Activated T-helper 1 cell treated with anti-CD3 and anti-CD28 coated beads, Interleukin-12 subunit alpha, Interleukin-12 subunit beta, Interleukin-2, Interleukin-4 antibody, amounts not matched to agents 30 ng/mL and 10 ng/mL and 1 ng/mL, durations not matched to agents 14 hours and 24 hours and 36 hours (primary cell): ENCODE measurements at regions not wholly inside any gene's neighbourhood (a gene's known extent, or its start where the extent isn't known, plus 50 kb on each side); places are given as distances from the start of the nearest gene placed in this dataset.

ENCODE experiments used
- DNase-seq: peaks from one replicate; pipeline ENCODE4 v3.0.0; 2021; ENCODE audit warnings: low spot score
- H3K27ac Mint-ChIP-seq: one replicate; pipeline ENCODE4 v1.8.0; 2021; ENCODE audit warnings: mild to moderate bottlenecking, mixed read lengths
- H3K27me3 Mint-ChIP-seq: one replicate; pipeline ENCODE4 v1.8.0; 2022; ENCODE audit warnings: mild to moderate bottlenecking, moderate library complexity, mixed read lengths; ENCODE audit not compliant: insufficient read depth
- H3K36me3 Mint-ChIP-seq: one replicate; pipeline ENCODE4 v1.8.0; 2021; ENCODE audit warnings: low read depth, mixed read lengths
- H3K4me1 Mint-ChIP-seq: one replicate; pipeline ENCODE4 v1.8.0; 2021; ENCODE audit warnings: low read depth, mixed read lengths
- H3K4me3 Mint-ChIP-seq: one replicate; pipeline ENCODE4 v1.8.0; 2021; ENCODE audit warnings: mild to moderate bottlenecking, moderate library complexity, mixed read lengths
- H3K9me3 Mint-ChIP-seq: one replicate; pipeline ENCODE4 v1.8.0; 2021; ENCODE audit warnings: mixed read lengths
- intact Hi-C: fragments of 100-400 bp; cut with micrococcal nuclease; formaldehyde crosslinking; loops from one replicate; pipeline ENCODE4 v1.15.1; 2024

DNA sequence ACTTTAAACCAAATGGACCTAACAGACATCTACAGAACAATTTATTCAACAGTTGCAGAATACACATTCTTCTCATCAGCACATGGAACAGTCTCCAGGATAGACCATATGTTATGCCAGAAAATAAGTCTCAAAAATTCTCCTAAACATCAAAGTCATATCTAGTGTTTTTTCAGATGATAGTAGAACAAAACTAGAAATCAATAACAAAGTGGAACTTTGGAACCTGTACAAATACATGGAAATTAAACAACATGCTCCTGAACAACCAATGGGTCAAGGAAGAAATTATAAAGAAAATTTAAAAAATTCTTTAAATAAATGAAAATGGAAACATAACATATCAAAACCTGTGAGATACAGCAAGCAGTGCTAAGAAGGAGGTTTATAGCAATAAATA lies 194.1 kb upstream of the SIX2 start:
- H3K4me1 Mint-ChIP-seq, result peaks cover 6% of the 10 kb centered on the region
- peaks cover 17% of the 10 kb centered on the region for H3K27me3 Mint-ChIP-seq
- H3K9me3 Mint-ChIP-seq, result no peaks in the 10 kb centered on the region
- H3K36me3 Mint-ChIP-seq, result no peaks in the 10 kb centered on the region
- no peak overlapping the region for H3K27ac Mint-ChIP-seq
- intact Hi-C loops, result no loop called here
- no peak for DNase-seq
- no peak overlapping the region for H3K4me3 Mint-ChIP-seq

DNA sequence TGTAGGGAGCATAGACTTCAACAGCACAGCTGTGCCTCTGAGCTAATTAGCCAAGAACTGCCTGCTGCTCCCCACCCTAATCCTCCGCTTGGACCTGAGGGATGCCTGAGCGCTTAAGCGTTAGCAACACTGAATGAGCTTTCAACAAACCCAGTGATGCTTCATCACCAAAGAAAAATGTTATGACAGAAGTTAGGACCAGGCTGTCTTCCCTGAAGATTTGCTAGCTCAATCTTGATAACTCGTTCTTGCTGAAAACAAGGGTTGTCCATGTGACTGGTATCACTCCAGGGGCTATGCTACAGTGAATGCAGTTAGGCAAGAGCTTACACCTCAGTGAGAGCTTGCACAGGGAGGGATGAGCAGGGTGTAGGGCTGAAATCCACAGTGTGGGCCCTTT lies 190.7 kb upstream of the SIX2 start:
- Mint-ChIP-seq H3K4me3 (no peak overlapping the region), H3K9me3 (no peaks in the 10 kb centered on the region), H3K27me3 (peaks cover 19% of the 10 kb centered on the region), H3K27ac (no peak overlapping the region), H3K4me1 (peaks cover 6% of the 10 kb centered on the region), H3K36me3 (no peaks in the 10 kb centered on the region)
- intact Hi-C loops, result no loop called here
- no peak for DNase-seq

DNA sequence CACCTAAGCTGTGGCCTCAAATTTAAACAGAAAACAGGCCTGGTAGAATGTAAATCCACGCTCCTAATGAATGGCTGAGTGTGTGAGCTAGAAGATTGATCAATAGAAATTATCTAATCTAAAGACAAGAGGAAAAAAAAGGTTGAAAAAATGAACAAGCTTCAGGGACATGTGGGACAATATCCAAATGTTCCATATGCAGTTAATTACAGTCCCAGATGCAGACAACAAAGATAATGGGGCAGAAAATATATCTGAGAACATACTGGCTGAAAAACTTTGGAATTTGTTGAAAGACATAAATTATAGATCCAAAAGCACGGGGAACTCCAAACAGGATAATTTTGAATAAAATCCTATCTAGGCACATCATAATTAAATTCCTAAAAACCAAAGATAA lies 186.7 kb upstream of the SIX2 start:
- DNase-seq, result no peak
- no peak overlapping the region for H3K27ac Mint-ChIP-seq
- H3K27me3 Mint-ChIP-seq, result peaks cover 9% of the 10 kb centered on the region
- H3K36me3 Mint-ChIP-seq, result no peaks in the 10 kb centered on the region
- H3K4me3 Mint-ChIP-seq, result no peak overlapping the region
- H3K9me3 Mint-ChIP-seq, result no peaks in the 10 kb centered on the region
- intact Hi-C loops, result no loop called here
- no peaks in the 10 kb centered on the region for H3K4me1 Mint-ChIP-seq

DNA sequence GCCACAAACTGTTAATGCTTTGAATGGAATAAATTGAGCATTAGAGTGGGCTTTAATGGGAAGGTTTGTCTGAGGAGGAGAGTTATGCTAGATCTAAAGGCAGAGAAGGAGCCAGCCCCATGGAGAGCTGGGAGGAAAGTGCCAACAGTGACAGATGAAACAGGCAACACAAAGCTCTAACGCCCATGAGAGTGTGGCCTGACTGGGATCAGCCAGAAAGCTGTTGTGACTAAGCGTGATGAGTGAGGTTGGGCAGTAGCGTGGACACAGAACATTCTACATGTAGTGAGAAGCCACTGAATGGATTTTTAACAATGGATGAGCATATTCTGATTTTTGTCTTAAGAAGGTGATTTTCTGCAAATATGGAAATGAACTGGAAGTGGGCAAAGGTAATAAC lies 185.3 kb upstream of the SIX2 start:
- no peaks in the 10 kb centered on the region for H3K36me3 Mint-ChIP-seq
- H3K4me1 Mint-ChIP-seq, result no peaks in the 10 kb centered on the region
- DNase-seq, result no peak
- intact Hi-C loops, result no loop called here
- H3K9me3 Mint-ChIP-seq, result no peaks in the 10 kb centered on the region
- no peak overlapping the region for H3K27ac Mint-ChIP-seq
- no peak overlapping the region for H3K4me3 Mint-ChIP-seq
- H3K27me3 Mint-ChIP-seq, result peaks cover 9% of the 10 kb centered on the region

DNA sequence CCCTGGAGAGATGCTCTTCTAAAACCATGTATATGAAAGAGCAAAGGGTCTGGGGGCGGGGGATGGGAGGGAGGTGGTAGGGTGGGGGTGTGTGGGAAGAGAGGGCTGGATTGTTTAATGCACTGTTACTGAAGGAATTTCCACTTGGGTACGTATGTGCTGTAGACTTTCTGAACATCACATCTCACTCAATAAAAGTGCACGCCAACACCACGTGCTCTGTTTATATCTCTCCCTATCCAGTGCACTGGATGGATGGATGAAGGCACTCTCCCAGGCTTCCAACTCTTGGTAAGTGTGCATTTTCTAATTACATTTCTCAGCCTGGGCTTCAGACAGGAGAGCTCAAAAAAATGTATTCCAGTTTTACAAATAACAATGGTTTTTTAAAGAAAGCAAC lies 184.3 kb upstream of the SIX2 start:
- Mint-ChIP-seq H3K36me3 (no peaks in the 10 kb centered on the region), H3K9me3 (no peaks in the 10 kb centered on the region), H3K4me3 (no peak overlapping the region), H3K27ac (no peak overlapping the region), H3K4me1 (no peaks in the 10 kb centered on the region), H3K27me3 (peaks cover 9% of the 10 kb centered on the region)
- intact Hi-C loops, result no loop called here
- DNase-seq, result no peak

DNA sequence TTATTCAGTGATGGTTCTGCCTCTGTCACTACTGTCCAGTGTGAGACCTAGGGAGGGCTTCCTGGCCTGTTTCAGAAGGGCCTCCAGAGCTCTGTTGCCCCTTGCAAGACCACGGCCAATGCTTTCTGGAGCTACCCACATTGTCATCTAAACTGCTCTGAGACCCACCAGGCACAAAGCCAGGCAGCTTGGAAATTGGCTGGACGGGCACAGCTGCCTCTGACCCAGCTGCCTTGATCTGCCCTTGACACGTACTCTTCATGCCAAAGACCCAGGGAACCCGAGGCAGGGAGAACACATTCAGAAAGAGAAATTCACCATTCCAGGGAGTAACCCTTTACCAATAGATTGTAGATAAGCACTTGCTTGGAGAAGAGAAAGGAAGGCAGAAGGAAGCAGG lies 183.7 kb upstream of the SIX2 start:
- Mint-ChIP-seq H3K9me3 (no peaks in the 10 kb centered on the region), H3K27ac (no peak overlapping the region), H3K27me3 (peaks cover 7% of the 10 kb centered on the region), H3K36me3 (no peaks in the 10 kb centered on the region), H3K4me3 (no peak overlapping the region), H3K4me1 (no peaks in the 10 kb centered on the region)
- intact Hi-C loops, result no loop called here
- DNase-seq, result no peak

DNA sequence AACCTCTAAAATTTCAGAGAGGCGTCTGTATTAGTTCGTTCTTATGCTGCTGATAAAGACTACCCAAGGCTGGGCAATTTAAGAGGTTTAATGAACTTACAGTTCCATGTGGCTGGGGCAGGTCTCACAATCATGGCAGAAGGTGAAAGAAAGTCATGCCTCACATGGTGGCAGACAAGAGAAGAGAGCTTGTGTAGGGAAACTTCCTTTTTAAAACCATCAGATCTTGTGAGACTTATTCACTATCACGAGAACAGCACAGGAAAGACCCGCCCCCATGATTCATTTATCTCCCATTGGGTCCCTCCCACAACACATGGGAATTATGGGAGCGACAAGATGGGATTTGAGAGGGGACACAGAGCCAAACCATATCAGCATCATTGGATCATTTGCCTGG lies 183.2 kb upstream of the SIX2 start:
- Mint-ChIP-seq H3K9me3 (no peaks in the 10 kb centered on the region), H3K4me3 (no peak overlapping the region), H3K27ac (no peak overlapping the region), H3K36me3 (no peaks in the 10 kb centered on the region), H3K4me1 (no peaks in the 10 kb centered on the region), H3K27me3 (peaks cover 5% of the 10 kb centered on the region)
- intact Hi-C loops, result no loop called here
- DNase-seq, result no peak

DNA sequence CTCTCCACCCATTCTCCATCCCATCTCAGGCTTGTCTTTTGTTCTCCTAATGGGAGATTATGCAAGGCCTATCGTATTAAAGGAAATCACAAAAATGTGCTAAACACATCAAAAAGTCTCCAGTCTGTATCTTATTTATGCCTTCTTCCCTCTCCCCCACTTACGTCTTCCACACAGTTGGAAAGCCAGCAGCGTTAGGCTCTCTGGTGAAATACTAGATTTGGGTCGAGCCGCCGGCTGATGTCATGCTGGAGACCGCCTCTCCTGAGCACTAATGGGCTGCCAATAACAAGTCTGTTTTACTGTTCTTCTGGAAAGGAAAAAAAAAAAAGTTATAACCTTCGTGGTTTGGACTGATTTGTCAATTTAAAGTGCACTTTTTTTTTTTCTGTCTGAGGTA lies 182.7 kb upstream of the SIX2 start:
- Mint-ChIP-seq H3K4me1 (no peaks in the 10 kb centered on the region), H3K9me3 (no peaks in the 10 kb centered on the region), H3K27ac (no peak overlapping the region), H3K27me3 (peaks cover 2% of the 10 kb centered on the region), H3K36me3 (no peaks in the 10 kb centered on the region), H3K4me3 (no peak overlapping the region)
- DNase-seq, result no peak
- intact Hi-C loops, result no loop called here

DNA sequence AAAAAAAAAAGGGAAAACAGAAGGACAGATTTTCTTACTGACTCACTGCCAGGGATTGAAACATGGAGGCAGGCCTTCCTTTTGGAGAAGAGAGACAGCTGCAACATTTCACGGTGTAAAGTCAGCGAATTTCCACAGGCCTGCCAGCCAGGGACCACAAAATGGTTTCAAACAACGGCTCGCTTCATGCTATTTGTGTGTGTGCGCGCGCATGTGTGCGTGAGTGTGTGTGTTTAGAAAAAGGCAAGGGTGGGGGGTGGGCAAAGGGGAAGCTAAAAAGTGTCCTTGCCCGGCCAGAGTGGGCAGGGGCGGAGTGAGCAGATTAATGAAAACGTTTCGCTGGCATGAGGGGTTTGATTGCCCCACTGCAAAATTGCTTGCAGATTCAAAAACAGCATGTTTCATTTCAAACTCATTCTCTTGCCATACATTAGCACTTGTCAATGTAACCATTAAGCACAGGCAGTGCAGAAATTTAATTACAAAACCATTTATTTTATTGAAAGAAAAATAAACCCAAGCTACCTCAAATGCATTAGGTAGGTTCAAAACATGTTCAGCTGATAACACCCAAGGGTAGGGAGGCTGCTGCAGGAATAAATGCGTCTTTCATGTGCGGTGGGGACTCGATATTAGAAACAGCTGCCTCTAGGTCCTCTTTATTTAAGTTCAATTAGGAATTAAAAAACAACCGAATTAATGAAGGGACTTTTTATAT lies 182.1 kb upstream of the SIX2 start:
- H3K27ac Mint-ChIP-seq, result no peak overlapping the region
- no peaks in the 10 kb centered on the region for H3K4me1 Mint-ChIP-seq
- H3K36me3 Mint-ChIP-seq, result no peaks in the 10 kb centered on the region
- no peaks in the 10 kb centered on the region for H3K9me3 Mint-ChIP-seq
- H3K4me3 Mint-ChIP-seq, result no peak overlapping the region
- peaks cover 2% of the 10 kb centered on the region for H3K27me3 Mint-ChIP-seq
- intact Hi-C loops, result no loop called here
- DNase-seq, result no peak

DNA sequence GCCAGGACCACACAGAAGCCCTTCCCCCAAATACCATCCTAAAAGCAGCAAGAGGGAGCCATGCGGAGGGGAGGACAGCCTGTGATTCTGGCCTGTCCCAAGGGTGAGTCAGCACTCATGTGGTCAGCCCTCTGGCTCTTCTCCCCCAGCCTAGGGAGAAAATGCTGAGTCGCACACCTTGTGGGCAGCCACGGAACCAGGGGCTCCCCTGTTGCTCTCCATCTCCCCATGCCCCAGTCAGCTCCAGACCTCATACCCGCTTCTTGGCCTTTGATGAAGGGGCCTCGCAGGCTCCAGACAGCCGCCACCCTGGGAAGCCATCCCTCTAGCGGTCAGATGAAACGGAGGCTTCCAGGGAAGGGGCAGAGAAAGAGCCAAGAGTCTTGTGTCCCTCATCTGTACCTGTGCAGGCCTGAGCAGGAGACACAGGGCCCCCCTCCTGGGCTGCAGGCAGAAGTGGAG lies 181.3 kb upstream of the SIX2 start:
- no peak for DNase-seq
- H3K36me3 Mint-ChIP-seq, result no peaks in the 10 kb centered on the region
- no peak overlapping the region for H3K4me3 Mint-ChIP-seq

DNA sequence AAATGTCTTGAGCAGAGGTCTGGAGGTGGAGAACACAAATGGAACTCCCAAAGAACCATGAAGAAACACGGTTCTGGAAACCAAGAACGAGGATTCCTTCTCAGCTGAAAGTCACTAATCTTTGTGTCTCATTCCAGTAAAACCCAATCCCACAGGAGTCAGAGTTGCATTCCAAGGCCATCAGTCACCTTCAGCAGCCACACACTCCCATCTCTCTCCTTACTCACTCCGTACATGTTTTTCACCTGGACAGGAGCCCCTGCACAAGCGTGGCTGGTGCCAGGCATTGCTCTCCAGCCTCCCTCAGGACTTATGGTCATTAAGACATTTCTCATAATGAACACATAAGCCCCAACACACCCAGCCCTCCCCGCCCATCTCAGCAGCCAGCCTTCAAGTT lies 175.4 kb upstream of the SIX2 start:
- H3K27ac Mint-ChIP-seq, result no peak overlapping the region
- H3K4me1 Mint-ChIP-seq, result no peaks in the 10 kb centered on the region
- intact Hi-C loops, result no loop called here
- DNase-seq, result no peak
- H3K27me3 Mint-ChIP-seq, result no peaks in the 10 kb centered on the region
- no peak overlapping the region for H3K4me3 Mint-ChIP-seq
- no peaks in the 10 kb centered on the region for H3K36me3 Mint-ChIP-seq
- no peaks in the 10 kb centered on the region for H3K9me3 Mint-ChIP-seq

More for the DNA sequence above, 181.3 kb upstream of the SIX2 start:
- no peaks in the 10 kb centered on the region for H3K4me1 Mint-ChIP-seq
- intact Hi-C loops, result no loop called here
- H3K27me3 Mint-ChIP-seq, result peaks cover 2% of the 10 kb centered on the region
- H3K27ac Mint-ChIP-seq, result no peak overlapping the region
- no peaks in the 10 kb centered on the region for H3K9me3 Mint-ChIP-seq

DNA sequence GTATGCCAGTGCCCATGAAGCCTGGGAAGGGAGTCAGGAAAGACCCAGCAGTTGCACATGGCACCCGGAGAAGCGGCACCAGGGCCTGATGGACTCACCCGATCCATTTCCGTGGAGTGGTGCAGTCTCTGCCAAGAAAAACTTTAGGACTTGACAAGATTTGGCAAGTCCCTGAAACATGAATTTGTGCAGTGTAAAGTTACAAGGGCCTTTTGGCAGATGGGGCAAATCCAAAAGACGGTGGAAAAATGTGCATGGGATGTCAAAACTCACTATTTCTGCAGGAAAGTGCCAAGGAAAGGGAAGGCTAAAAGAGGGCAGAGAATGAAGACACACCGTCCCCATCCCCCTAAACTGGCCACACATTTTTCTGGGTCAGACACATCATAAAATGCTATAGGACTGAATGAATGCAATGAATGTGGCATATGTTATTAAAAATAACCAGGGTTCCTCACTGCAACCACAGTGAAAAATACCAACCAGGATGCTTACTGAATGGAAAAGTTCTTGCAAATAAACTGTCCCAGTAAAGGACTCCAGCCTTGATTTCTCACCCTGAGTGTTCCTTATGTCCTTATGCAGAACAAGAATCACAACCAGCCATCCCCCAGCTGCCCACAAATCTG lies 173.5 kb upstream of the SIX2 start:
- Mint-ChIP-seq H3K4me3 (no peak overlapping the region), H3K27me3 (no peaks in the 10 kb centered on the region), H3K4me1 (no peaks in the 10 kb centered on the region), H3K36me3 (no peaks in the 10 kb centered on the region), H3K9me3 (no peaks in the 10 kb centered on the region), H3K27ac (no peak overlapping the region)
- DNase-seq, result no peak
- intact Hi-C loops, result no loop called here

DNA sequence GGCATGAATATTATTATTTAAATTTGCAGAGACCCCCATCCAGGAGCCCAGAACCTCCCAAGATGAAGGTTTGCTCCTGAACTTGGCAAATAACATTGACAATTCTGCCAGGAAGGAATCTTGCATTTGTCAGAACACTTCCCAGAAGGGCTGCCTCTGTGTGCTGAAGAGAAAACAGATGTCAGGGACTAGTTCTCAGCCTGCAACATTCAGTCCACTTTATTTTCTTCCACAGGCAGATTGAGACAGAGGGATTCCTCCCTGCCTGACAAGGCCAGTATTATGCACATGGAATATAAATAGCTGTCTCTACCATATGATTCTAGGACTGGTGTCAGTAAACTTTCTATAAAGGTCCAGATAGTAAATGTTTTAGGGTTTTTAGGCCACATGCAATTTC lies 171.5 kb upstream of the SIX2 start:
- Mint-ChIP-seq H3K36me3 (no peaks in the 10 kb centered on the region), H3K9me3 (no peaks in the 10 kb centered on the region), H3K27me3 (no peaks in the 10 kb centered on the region), H3K4me3 (no peak overlapping the region), H3K27ac (no peak overlapping the region), H3K4me1 (no peaks in the 10 kb centered on the region)
- intact Hi-C loops, result no loop called here
- no peak for DNase-seq
